ENCODE measurements at regions not wholly inside any gene's neighbourhood (a gene's known extent, or its start where the extent isn't known, plus 50 kb on each side); places are given as distances from the start of the nearest gene placed in this dataset.

DNA sequence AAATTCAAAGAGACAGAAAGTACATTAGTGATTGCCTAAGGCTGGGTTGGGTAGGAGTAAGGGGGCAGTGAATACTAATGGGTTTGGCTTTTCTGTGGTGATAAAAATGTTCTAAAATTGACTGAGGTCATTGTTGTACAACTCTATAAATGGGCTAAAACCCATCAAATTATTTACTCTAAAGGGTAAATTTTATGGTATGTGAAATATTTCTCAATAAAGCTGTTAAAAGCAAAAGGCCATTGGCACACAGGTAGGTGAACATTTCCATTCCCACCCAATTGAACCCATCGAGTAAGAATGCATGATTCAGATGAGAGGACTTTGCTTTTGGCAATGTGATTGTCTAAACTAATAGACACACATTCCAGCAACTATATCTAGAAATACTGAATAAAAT is 579.4 kb downstream of the GATA3 start:
- DNase-seq (ENCODE audit: low spot score) = no peak
- H3K36me3 ChIP-seq (ENCODE audit: control insufficient read depth in 4 of 4, insufficient read depth in 3 of 4, low read depth in 1 of 4, low read length in 3 of 4) = no peaks in the 10 kb centered on the region
- H3K9me3 ChIP-seq (ENCODE audit: control insufficient read depth in 4 of 4, low read length in 3 of 4) = no peaks in the 10 kb centered on the region
- peaks cover 0 to 5% (median 0%) of the 10 kb centered on the region in 4 donors for H3K27me3 ChIP-seq (ENCODE audit: control insufficient read depth in 4 of 4, insufficient read depth in 4 of 4, low read length in 3 of 4)
- 74% methylated on average over 1 of the region's 1 CpG for WGBS
- H3K4me3 ChIP-seq (ENCODE audit: low read depth in 1 of 3, low read length in 3 of 3) = no peak overlapping the region
- H3K4me1 ChIP-seq (ENCODE audit: control insufficient read depth in 4 of 4, insufficient read depth in 4 of 4, low read length in 3 of 4) = no peaks in the 10 kb centered on the region
- TF ChIP-seq YY1 (IDR thresholded peaks at IDR 0.05) = no peak
- no peak overlapping the region for H3K27ac ChIP-seq (ENCODE audit: low read depth in 1 of 2, low read length in 2 of 2)
- H3K9ac ChIP-seq (ENCODE audit: low read depth in 1 of 2, low read length in 2 of 2) = no peak overlapping the region

DNA sequence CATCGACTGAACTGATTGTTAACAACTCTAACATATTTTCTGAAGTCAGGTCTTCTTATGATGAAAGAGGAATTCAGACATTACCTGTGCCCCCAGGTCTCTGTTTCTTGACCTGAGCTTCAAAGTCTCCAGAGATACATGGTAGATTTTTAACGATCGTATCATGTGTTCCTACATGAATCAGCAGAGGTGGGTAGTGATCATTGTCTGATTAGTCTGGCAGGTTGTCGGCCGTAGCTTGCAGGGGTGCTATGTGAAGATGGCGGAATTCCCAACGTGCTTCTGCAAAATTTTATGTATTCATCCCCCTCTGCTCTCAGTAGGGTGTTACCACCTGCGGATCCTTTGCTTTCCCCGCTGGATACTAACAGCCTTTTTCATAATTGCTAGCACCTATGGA is 581.9 kb downstream of the GATA3 start:
- no peak for DNase-seq (ENCODE audit: low spot score)
- Histone ChIP-seq H3K27me3 (ENCODE audit: control insufficient read depth in 4 of 4, insufficient read depth in 4 of 4, low read length in 3 of 4) (peaks cover 0 to 3% (median 0%) of the 10 kb centered on the region in 4 donors), H3K9ac (ENCODE audit: low read depth in 1 of 2, low read length in 2 of 2) (no peak overlapping the region), H3K27ac (ENCODE audit: low read depth in 1 of 2, low read length in 2 of 2) (no peak overlapping the region), H3K4me3 (ENCODE audit: low read depth in 1 of 3, low read length in 3 of 3) (no peak overlapping the region), H3K9me3 (ENCODE audit: control insufficient read depth in 4 of 4, low read length in 3 of 4) (no peaks in the 10 kb centered on the region), H3K4me1 (ENCODE audit: control insufficient read depth in 4 of 4, insufficient read depth in 4 of 4, low read length in 3 of 4) (no peaks in the 10 kb centered on the region), H3K36me3 (ENCODE audit: control insufficient read depth in 4 of 4, insufficient read depth in 3 of 4, low read depth in 1 of 4, low read length in 3 of 4) (no peaks in the 10 kb centered on the region)
- TF ChIP-seq EGR1 (IDR thresholded peaks at IDR 0.05; ENCODE audit: low read depth in 2 of 2) = no peak
- TF ChIP-seq HNF4G (IDR thresholded peaks at IDR 0.05) = no peak
- no peak for TF ChIP-seq HNF4A (conservative IDR thresholded peaks at IDR 0.05)
- TF ChIP-seq SP1 (IDR thresholded peaks at IDR 0.05) = no peak
- TF ChIP-seq YY1 (IDR thresholded peaks at IDR 0.05) = no peak
- TF ChIP-seq, protein P1, sequence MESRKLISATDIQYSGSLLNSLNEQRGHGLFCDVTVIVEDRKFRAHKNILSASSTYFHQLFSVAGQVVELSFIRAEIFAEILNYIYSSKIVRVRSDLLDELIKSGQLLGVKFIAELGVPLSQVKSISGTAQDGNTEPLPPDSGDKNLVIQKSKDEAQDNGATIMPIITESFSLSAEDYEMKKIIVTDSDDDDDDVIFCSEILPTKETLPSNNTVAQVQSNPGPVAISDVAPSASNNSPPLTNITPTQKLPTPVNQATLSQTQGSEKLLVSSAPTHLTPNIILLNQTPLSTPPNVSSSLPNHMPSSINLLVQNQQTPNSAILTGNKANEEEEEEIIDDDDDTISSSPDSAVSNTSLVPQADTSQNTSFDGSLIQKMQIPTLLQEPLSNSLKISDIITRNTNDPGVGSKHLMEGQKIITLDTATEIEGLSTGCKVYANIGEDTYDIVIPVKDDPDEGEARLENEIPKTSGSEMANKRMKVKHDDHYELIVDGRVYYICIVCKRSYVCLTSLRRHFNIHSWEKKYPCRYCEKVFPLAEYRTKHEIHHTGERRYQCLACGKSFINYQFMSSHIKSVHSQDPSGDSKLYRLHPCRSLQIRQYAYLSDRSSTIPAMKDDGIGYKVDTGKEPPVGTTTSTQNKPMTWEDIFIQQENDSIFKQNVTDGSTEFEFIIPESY (IDR thresholded peaks at IDR 0.05) = no peak
- WGBS = 83% methylated on average over 9 of the region's 9 CpGs

DNA sequence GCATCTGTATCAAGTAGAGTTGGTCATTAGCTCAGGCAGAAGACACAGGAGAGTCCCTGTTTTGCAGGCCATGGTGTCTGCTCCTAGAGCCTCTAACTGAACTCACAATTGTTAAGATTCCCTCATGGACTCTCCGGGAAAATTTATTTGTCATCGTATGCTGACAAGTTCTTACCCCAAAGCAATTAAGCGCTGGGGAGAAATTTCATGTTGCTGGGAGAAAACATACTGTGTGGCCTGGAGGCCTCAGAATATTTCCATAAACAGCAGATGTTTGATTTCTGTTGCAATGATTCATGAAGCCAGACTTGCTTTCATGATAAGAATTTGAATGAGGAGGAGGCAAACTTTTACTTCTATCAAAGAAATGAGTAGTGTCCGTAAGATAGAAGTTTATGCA is 583.2 kb downstream of the GATA3 start:
- TF ChIP-seq YY1 (IDR thresholded peaks at IDR 0.05) = no peak
- TF ChIP-seq FOXA1 (IDR thresholded peaks at IDR 0.05) = no peak
- TF ChIP-seq TAF1 (conservative IDR thresholded peaks at IDR 0.05) = no peak
- no peak for TF ChIP-seq GABPA (IDR thresholded peaks at IDR 0.05 in 1 of 2, conservative IDR thresholded peaks at IDR 0.05 in 1 of 2)
- no peak for TF ChIP-seq HNF4A (conservative IDR thresholded peaks at IDR 0.05)
- TF ChIP-seq, protein P1 (IDR thresholded peaks at IDR 0.05) = no peak
- TF ChIP-seq, protein P2, sequence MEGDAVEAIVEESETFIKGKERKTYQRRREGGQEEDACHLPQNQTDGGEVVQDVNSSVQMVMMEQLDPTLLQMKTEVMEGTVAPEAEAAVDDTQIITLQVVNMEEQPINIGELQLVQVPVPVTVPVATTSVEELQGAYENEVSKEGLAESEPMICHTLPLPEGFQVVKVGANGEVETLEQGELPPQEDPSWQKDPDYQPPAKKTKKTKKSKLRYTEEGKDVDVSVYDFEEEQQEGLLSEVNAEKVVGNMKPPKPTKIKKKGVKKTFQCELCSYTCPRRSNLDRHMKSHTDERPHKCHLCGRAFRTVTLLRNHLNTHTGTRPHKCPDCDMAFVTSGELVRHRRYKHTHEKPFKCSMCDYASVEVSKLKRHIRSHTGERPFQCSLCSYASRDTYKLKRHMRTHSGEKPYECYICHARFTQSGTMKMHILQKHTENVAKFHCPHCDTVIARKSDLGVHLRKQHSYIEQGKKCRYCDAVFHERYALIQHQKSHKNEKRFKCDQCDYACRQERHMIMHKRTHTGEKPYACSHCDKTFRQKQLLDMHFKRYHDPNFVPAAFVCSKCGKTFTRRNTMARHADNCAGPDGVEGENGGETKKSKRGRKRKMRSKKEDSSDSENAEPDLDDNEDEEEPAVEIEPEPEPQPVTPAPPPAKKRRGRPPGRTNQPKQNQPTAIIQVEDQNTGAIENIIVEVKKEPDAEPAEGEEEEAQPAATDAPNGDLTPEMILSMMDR (IDR thresholded peaks at IDR 0.05; ENCODE audit: low read depth, low read length, missing input control) = no peak
- no peak for TF ChIP-seq SP1 (IDR thresholded peaks at IDR 0.05)

More for the DNA sequence above, 583.2 kb downstream of the GATA3 start:
- H3K27ac ChIP-seq (ENCODE audit: low read depth in 1 of 2, low read length in 2 of 2) = no peak overlapping the region
- H3K27me3 ChIP-seq (ENCODE audit: control insufficient read depth in 4 of 4, insufficient read depth in 4 of 4, low read length in 3 of 4) = peaks cover 0 to under 1% (median 0%) of the 10 kb centered on the region in 4 donors
- DNase-seq (ENCODE audit: low spot score) = no peak
- WGBS = 79% methylated on average over 4 of the region's 4 CpGs
- H3K4me3 ChIP-seq (ENCODE audit: low read depth in 1 of 3, low read length in 3 of 3) = no peak overlapping the region
- H3K9me3 ChIP-seq (ENCODE audit: control insufficient read depth in 4 of 4, low read length in 3 of 4) = no peaks in the 10 kb centered on the region
- no peak overlapping the region for H3K9ac ChIP-seq (ENCODE audit: low read depth in 1 of 2, low read length in 2 of 2)
- H3K4me1 ChIP-seq (ENCODE audit: control insufficient read depth in 4 of 4, insufficient read depth in 4 of 4, low read length in 3 of 4) = no peaks in the 10 kb centered on the region
- no peaks in the 10 kb centered on the region for H3K36me3 ChIP-seq (ENCODE audit: control insufficient read depth in 4 of 4, insufficient read depth in 3 of 4, low read depth in 1 of 4, low read length in 3 of 4)
